Hematopoietic multipotent progenitor cell treated with erythropoietin and hydrocortisone succinate and interleukin-3 and kit ligand, for 15 days (in vitro differentiated cells): ENCODE measurements at regions not wholly inside any gene's neighbourhood (a gene's known extent, or its start where the extent isn't known, plus 50 kb on each side); places are given as distances from the start of the nearest gene placed in this dataset.
A peak's percentile ranks its signal among the peaks of the same experiment; 100 is the strongest.
"Not testable (repeated sequence)": the region's sequence is repeated elsewhere in the genome, so short reads cannot be mapped to it uniquely, and the experiment has no call there.

Experiments
- DNase-seq: peaks from one replicate; pipeline ENCODE4 v3.0.0-alpha.2; 2015; ENCODE audit warnings: low spot score

DNA sequence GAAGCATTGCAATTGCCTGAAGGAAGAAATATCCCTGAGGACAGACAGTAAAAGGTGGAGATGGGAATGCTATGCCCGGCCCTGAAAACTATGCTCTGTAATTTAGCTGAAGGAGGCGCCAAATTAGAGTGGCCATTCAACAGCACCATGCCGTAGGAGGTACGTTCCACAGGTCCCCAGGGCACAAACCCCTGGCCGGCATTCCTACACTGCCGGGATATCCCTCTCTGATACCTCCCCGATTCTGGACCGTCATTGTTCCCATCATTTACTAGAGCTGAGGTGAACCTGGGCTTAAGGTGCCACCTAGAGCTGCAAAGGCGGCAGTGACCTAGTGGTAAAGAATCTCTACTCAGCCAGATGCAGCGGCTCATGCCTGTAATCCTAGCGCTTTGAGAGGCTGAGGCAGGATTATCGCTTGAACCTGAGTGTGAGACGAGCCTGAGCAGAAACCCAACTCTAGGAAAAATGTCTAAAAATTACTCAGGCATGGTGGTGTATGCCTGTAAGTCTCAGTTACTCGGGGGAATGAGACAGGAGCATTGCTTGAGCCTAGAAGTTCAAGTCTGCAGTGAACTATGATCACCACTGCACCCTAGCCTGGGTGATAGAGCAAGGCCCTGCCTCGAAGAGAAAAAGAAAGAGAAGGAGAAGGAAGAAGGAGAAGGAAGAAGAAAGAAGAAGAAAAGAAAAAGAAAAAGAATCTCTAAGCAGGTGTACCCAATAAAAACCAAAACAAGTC is 53.0 kb upstream of the TNKS2 start:
- DNase-seq, result no peak

GRCh38 chr10:91743465-91743864 is 54.8 kb upstream of the TNKS2 start:
- DNase-seq, result no peak

GRCh38 chr10:91742229-91742628 is 56.0 kb upstream of the TNKS2 start:
- DNase-seq, result no peak

DNA sequence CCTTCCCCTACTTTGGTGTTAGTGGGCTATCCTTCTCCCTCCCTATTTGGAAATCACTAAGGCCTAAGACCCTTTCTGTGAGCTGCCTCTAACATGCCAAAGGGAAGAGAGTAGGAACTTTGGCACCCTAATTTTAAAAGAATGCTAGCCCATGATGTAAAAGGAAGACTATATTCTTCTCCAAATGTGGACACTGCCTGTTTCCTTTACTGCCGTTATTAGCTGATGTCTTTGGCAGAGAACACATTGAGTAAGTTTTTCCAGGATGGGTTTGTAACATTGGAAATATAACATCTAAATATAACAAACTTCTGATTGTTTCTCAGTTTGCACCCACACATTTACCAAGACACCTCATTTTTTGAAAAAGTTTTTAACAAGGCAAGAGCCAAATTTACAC is 56.9 kb upstream of the TNKS2 start:
- DNase-seq, result no peak

DNA sequence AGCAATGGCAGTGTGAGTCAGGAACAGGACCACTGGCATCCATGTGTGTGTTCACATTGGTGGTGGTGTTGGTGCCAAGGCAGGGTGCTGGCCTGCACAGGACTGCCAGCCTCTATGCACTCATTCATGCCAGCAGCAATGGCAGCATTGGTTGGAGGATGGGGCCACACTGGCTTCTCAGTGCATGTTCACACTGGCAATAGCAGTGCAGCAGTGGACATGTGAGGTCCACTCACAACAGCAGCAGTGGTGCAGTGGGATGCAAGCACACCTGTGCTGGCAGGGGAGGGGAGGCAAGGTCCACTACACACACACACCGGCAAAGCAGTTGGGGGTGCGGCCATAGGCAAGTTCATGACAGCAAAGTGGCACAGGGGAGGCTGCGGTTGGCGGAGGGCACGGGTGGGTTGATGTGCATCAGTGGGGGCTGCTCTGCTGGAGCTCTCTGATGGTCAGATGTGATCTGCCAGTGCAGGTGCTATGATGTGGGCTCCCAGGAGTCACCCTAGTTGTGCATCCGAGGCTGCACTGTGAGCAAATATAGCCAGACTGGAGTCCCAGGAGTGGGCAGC is 57.8 kb upstream of the TNKS2 start:
- no peak for DNase-seq

GRCh38 chr10:91732265-91732664 is 66.0 kb upstream of the TNKS2 start:
- not testable (repeated sequence) for DNase-seq

GRCh38 chr10:91729339-91729738 is 68.9 kb upstream of the TNKS2 start:
- DNase-seq, result not testable (repeated sequence)

DNA sequence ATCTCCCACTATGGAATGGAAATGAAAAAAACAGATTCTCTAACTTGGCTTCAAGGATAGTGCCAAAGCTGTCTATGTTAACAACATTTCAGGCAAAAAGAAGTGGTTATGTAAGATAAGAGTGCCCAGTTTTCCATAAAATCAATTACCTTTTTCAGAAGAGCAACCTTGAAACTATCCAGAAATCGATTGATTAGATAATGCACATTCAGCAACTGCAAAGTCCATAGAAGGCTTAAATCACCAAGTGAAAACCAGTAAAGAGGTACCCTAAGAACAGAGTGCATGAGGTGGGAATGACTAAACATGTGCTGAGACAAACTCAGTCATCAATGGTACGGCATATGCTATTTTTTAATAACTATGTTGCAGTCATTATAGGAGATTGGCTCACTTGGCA is 71.9 kb upstream of the TNKS2 start:
- DNase-seq, result no peak

DNA sequence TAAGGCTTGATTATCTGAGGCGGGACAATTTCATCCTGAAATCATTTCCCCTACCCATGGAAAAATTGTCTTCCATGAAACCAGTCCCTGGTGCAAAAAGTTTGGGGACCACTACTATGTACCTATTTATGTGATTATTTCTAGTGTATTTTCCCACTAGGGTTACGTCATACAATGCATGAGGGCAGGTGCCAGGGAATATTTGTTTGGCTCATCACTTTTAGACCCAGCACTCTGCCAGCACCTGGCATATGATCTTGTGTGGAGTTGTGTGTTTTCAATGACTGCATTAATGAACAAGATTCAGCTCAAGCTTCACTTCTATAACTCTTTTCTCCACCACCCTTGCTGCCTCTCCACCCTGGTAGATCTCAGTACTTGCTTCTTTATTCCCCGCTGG is 73.3 kb upstream of the TNKS2 start:
- DNase-seq, result no peak

DNA sequence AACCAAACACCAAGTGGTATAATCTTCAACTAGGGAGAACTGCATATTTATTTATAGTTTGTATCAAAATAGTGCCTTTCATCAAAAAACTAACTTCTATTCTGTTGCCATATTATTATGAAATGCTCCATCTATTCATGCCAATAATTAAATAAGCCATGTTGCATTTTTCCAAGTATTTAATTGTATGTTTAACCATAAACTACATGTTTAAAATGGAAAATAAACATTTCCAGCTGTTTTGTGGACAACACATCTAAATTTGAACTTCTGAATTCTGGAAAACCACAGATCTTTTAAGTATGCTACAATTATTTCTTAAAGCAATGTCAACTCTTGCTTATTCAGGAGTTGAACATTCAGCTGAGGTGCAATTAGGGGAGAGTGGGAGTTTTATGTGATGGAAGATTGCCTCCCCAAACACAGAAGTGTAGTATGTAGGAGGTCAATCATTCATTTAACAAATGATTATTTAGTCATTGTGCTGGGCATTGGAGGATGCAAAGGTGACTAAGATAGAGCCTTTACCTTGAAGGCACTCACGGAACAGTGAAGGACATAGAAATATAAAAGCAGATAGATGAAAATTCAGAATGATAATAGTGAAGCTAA is 80.7 kb upstream of the PPP1R3C start:
- no peak for DNase-seq

DNA sequence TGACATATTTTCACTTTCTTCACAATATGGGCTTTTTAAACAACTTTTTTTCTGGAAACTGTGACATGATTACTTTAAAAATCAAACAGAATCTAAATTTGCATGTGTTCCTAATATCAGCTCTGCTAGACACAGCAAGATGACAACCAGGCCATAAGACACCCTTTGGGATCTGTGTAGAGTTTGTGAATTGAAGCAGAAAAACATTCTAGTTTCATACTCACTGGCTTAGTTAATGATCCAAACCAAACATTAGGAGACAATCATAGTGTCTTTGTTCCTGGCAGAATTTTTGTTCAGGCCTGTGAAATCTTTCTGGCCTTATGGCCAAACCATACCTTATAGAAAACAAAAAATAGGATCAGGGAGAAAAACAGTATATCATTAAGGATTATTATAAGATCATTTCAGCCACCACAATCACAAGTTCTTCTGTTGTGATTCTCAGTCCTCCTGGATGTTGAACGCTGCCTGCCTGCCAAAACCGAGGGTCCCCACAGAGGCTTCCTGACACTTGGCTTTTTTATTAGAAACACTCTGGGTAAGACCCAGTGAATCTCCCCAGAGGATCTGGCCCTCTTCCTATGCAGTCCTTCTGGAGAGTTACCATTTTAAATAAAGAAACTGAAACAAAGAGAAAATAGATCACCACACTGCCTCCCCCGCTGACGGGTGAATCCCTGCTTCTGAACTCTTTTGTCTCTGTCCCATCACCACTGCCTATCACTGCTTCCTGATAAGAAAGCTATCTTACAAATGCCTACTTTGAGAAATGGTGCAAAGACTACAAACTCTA is 79.2 kb upstream of the PPP1R3C start:
- DNase-seq, result no peak

DNA sequence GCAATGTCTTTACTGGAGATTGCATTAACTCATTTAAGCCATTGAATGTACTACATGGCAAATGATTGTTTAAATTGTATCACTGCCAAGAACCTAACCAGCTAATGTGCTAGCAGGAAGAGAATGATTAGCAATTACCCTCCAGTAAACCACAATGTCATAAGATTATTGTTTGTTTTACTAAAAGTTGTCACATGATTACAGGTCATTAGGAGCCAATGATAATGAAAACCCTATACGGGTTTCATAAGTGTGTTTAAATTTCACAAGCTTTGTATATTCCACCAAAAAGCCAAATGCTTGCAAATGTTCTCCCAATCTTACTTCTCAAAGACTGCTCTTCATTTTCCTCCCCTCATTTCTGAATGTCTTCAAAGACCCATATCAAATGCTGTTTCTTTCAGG is 76.5 kb upstream of the PPP1R3C start:
- DNase-seq, result no peak

DNA sequence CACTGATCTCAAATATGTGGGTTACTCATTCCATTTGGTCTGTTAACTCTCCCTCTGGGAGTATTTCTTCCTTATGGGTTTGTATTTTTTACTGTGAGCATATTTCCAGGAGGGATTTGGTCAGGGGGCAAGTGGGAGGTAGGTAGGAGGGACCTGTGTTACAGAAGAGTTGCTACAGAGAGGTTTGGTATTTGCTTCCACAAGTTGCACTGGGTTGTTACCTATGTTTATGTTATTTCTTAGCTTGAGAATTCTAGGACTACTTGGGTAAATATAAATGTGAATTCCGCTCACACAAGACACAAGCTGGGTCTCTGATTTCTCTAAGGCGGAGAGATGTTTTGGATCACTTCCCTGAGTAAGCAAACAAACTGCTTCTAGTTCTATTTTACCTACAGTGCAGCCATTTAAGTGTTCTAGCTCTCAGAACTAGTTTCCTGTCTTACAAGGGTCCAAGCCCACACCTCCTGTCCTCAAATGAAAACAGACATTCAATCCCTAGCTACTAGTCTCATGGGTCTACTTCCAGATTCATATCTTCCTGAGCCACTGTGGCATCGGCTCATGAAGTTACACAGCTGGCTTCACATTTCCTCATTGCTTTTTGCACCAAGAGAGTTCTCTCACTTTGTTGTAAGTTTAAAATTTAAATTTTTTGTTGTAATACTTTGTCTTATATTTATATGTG is 75.4 kb upstream of the PPP1R3C start:
- DNase-seq, result no peak

DNA sequence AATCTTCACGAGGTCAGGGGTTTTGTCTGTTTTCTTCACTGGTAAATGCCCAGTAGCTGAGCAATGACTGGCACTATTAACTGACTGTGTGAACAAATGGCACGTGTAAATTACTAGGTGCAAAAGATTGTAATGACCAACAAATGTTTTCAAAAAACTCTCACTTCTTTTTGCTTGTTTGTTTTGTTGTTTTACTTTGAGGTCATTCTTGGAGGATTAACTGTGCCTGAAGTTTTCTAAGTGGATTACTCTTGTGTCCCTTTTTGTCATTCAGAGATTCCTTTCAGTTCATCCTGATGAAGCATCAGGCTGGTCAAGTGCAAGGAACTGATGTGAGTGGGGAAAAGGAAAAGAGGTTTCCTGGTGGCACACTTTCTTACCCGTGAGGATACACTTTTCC is 74.4 kb upstream of the PPP1R3C start:
- DNase-seq, result no peak

GRCh38 chr10:91705948-91706670 is 73.2 kb upstream of the PPP1R3C start:
- no peak for DNase-seq

DNA sequence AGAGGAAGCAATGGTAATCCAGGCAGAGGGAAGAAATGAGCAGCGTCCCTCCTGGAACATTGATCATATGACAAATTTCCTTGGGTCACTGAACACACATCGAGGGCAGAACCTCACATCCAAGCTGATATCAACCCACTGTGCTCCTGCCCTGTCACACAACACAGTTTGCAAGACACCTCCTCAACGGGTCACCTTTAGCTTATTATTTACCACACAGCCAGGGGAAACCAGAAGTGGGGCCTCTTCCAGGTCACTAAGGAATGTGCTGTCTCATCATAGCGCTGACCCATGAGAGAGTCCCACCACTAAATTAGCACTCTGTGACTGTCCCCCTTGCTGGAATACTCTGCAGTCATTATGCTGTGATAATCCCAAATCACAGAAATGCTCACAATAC is 69.7 kb upstream of the PPP1R3C start:
- no peak for DNase-seq

- DNase-seq, result no peak
These were observed 68.0 kb upstream of the PPP1R3C start for GRCh38 chr10:91700788-91701444.

DNA sequence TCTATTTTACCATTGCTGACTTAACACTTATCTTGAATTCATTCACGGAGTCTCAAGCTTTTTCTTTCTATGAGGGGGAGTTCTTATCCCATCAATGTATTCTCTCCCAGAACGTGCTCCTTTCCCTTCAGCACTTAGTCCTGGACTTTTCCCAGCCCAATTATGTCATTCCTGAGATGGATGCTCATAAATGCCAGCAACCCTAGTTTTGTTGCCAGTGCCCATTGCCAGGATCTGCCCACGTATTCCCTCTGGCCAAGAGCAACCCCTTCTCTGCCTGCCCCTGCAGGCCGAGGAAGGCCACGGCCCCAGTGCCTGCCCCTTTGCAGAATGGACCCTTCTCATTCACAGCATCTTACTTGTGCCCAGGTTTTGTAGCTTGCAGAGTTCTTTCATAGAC is 67.4 kb upstream of the PPP1R3C start:
- no peak for DNase-seq

GRCh38 chr10:91698258-91698657 is 65.4 kb upstream of the PPP1R3C start:
- DNase-seq, result no peak

DNA sequence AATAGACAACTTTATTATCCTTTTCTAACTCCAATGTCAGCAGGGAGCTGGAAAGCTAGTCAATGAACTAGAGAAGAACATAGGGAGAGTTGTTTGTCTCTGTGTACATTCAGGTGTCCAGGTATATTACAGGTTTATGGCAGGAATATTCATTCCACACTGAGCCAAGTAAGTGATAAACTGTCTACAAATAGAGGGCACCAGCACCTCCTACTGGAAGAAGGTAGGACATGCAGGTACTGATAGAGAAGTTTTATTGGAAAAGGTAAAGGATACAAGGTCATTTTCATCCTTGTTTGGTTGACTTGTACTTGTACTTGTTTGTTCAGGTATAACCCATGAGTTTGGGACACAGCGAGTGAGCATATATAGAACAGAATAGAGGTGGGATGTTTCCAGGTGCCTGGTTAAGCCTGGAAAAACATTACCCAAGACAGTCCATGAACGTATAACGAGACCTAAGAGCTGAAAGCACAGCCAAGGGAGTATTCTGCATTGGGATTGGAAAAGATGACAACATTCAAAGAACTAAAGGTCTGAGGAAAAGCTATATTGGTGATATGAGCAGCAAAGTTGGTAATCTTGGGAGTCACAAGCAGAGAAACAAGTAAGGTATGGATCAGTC is 61.4 kb upstream of the PPP1R3C start:
- DNase-seq, result peak; percentile 34

DNA sequence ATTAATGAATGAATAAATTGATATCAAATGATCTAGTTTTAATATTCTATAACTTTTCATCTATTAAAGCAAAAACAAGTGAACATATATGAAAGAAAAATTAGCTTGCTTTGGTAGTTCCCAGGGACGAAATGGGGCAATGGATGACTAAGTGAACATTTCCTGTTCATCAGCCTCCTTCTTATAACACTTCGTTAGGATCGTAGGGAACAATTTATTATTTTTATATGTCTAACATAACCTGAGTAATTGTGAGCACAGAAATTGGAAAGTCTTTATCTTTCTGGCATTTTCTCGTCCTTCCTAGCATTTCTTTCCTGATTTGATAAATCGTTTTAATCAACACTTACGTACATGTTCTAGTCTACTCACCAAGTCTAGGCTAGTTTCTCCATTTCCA is 59.1 kb upstream of the PPP1R3C start:
- DNase-seq, result no peak
